Hepatocyte (in vitro differentiated cells): ENCODE measurements at regions not wholly inside any gene's neighbourhood (a gene's known extent, or its start where the extent isn't known, plus 50 kb on each side); places are given as distances from the start of the nearest gene placed in this dataset.

Experiments used
- EZH2 ChIP-seq: fragments of 200-600 bp; sonication (generic); IDR thresholded peaks from 2 replicates; pipeline ENCODE4 v1.6.1; 2016; ENCODE audit warnings: antibody characterized with exemption, mild to moderate bottlenecking, borderline replicate concordance
- TF ChIP-seq, protein P1 (sequence below): fragments of 200-600 bp; sonication (generic); IDR thresholded peaks from 2 replicates; pipeline ENCODE4 v1.5.1; 2016; ENCODE audit warnings: antibody characterized with exemption, mild to moderate bottlenecking; ENCODE audit not compliant: poor library complexity

DNA sequence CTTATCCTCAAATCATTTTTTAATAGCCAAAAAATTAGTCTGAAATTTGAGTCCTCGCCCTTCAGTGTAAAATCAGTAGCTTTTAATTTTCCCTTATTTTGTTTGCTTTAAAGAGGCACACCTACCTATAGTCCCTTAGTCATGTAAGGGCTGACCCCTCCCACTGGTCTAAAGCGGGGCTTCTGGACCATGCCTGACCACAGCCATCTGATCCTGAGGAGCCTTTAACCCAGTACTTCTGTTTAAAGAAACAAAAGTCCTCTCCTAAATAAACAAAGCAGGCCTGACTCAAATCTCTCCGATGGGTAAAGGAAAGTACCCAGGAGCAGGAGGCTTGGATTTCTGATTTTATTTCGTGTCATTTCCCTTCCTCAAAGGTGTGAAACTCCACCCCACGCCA, 92.0 kb upstream of the CCL2 start:
- TF ChIP-seq EZH2, result no peak
- TF ChIP-seq, protein P1, sequence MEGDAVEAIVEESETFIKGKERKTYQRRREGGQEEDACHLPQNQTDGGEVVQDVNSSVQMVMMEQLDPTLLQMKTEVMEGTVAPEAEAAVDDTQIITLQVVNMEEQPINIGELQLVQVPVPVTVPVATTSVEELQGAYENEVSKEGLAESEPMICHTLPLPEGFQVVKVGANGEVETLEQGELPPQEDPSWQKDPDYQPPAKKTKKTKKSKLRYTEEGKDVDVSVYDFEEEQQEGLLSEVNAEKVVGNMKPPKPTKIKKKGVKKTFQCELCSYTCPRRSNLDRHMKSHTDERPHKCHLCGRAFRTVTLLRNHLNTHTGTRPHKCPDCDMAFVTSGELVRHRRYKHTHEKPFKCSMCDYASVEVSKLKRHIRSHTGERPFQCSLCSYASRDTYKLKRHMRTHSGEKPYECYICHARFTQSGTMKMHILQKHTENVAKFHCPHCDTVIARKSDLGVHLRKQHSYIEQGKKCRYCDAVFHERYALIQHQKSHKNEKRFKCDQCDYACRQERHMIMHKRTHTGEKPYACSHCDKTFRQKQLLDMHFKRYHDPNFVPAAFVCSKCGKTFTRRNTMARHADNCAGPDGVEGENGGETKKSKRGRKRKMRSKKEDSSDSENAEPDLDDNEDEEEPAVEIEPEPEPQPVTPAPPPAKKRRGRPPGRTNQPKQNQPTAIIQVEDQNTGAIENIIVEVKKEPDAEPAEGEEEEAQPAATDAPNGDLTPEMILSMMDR, result no peak
